Neural cell (in vitro differentiated cells): ENCODE measurements at regions not wholly inside any gene's neighbourhood (a gene's known extent, or its start where the extent isn't known, plus 50 kb on each side); places are given as distances from the start of the nearest gene placed in this dataset.

Experiments used
- H2AFZ ChIP-seq: fragments of 200-600, 300-800 bp; sonication (generic), shearing (Covaris generic); 2 replicates; pipeline ENCODE4 v1.6.0; 2014; ENCODE audit warnings: low read depth, mild to moderate bottlenecking, antibody characterized with exemption, low read length, moderate library complexity
- H3F3A ChIP-seq: fragments of 200-600 bp; shearing (Covaris generic); 2 replicates; pipeline ENCODE4 v1.6.1; 2016; ENCODE audit warnings: mild to moderate bottlenecking, moderate library complexity, mixed read lengths, antibody characterized with exemption, low read length; ENCODE audit not compliant: insufficient read depth, poor library complexity, severe bottlenecking
- H3K27ac ChIP-seq: fragments of 200-600, 300-800 bp; sonication (generic), shearing (Covaris generic); 2 replicates; pipeline ENCODE4 v1.5.1; 2014; ENCODE audit warnings: mild to moderate bottlenecking, low read length, moderate library complexity
- H3K27me3 ChIP-seq: fragments of 300-800, 200-600 bp; sonication (generic), shearing (Covaris generic); 2 replicates; pipeline ENCODE4 v1.6.0; 2014; ENCODE audit warnings: mild to moderate bottlenecking, low read depth, low read length, moderate library complexity; ENCODE audit not compliant: insufficient read depth
- H3K36me3 ChIP-seq: fragments of 300-800, 200-600 bp; sonication (generic), shearing (Covaris generic); 2 replicates; pipeline ENCODE4 v1.5.1; 2014; ENCODE audit warnings: mild to moderate bottlenecking, antibody characterized with exemption, low read length, moderate library complexity; ENCODE audit not compliant: insufficient read depth
- H3K4me2 ChIP-seq: fragments of 300-800, 200-600 bp; sonication (generic), shearing (Covaris generic); 2 replicates; pipeline ENCODE4 v1.6.0; 2014; ENCODE audit warnings: mild to moderate bottlenecking, low read length
- H3K4me3 ChIP-seq: fragments of 300-800, 200-600 bp; sonication (generic), shearing (Covaris generic); 2 replicates; pipeline ENCODE4 v1.5.1; 2014; ENCODE audit warnings: mild to moderate bottlenecking, low read length, moderate library complexity
- H3K79me2 ChIP-seq: fragments of 200-600 bp; shearing (Covaris generic); replicated peaks from 2 replicates; pipeline ENCODE4 v1.6.0; 2014; ENCODE audit warnings: mild to moderate bottlenecking, low read length, moderate library complexity; ENCODE audit not compliant: insufficient read depth
- H3K9ac ChIP-seq: fragments of 300-800, 200-600 bp; sonication (generic), shearing (Covaris generic); 2 replicates; pipeline ENCODE4 v1.6.1; 2016; ENCODE audit warnings: mild to moderate bottlenecking, low read length, mixed read lengths
- H3K9me2 ChIP-seq: fragments of 200-600 bp; shearing (Covaris generic); 2 replicates; pipeline ENCODE4 v1.6.1; 2016; ENCODE audit warnings: mild to moderate bottlenecking, low read length, mixed read lengths; ENCODE audit not compliant: insufficient read depth
- H3K9me3 ChIP-seq: fragments of 200-600, 300-800 bp; sonication (generic), shearing (Covaris generic); 2 replicates; pipeline ENCODE4 v1.6.1; 2016; ENCODE audit warnings: mild to moderate bottlenecking, mixed run types, low read length, moderate library complexity, mixed read lengths
- H4K20me1 ChIP-seq: fragments of 200-600 bp; shearing (Covaris generic); 2 replicates; pipeline ENCODE4 v1.6.1; 2016; ENCODE audit warnings: mild to moderate bottlenecking, mixed run types; ENCODE audit not compliant: insufficient read depth
- EP300 ChIP-seq: fragments of 450-650 bp; conservative IDR thresholded peaks from 2 replicates; pipeline ENCODE4 v1.6.1; 2014; ENCODE audit warnings: antibody characterized with exemption, mild to moderate bottlenecking, moderate library complexity; ENCODE audit not compliant: poor library complexity, severe bottlenecking
- EZH2 ChIP-seq: fragments of 200-600, 300-800 bp; shearing (Covaris generic), sonication (generic); IDR thresholded peaks from 2 replicates; pipeline ENCODE4 v1.6.1; 2014; ENCODE audit warnings: antibody characterized with exemption, low read length, borderline replicate concordance, mild to moderate bottlenecking; ENCODE audit not compliant: insufficient read depth, poor library complexity, severe bottlenecking
- MXI1 ChIP-seq: fragments of 450-650 bp; conservative IDR thresholded peaks from 2 replicates; pipeline ENCODE4 v1.6.1; 2014; ENCODE audit warnings: antibody characterized with exemption, mild to moderate bottlenecking; ENCODE audit not compliant: poor library complexity, severe bottlenecking
- POLR2AphosphoS5 ChIP-seq: IDR thresholded peaks from 2 replicates; pipeline ENCODE4 v1.6.1; 2012
- RAD21 ChIP-seq: fragments of 450-650 bp; conservative IDR thresholded peaks from 2 replicates; pipeline ENCODE4 v1.6.1; 2014; ENCODE audit warnings: antibody characterized with exemption, mild to moderate bottlenecking, moderate library complexity
- SMC3 ChIP-seq: fragments of 450-650 bp; conservative IDR thresholded peaks from 2 replicates; pipeline ENCODE4 v1.6.1; 2014; ENCODE audit warnings: antibody characterized with exemption, mild to moderate bottlenecking, moderate library complexity; ENCODE audit not compliant: poor library complexity
- TAF1 ChIP-seq: IDR thresholded peaks from 2 replicates; pipeline ENCODE4 v1.6.1; 2012; ENCODE audit warnings: low read depth
- TF ChIP-seq, protein P1 (sequence below): IDR thresholded peaks from 2 replicates; pipeline ENCODE4 v1.6.1; 2012; ENCODE audit warnings: borderline replicate concordance
- TF ChIP-seq, protein P2 (sequence below): fragments of 450-650 bp; IDR thresholded peaks from 2 replicates; pipeline ENCODE4 v1.5.1; 2014; ENCODE audit warnings: antibody characterized with exemption, mild to moderate bottlenecking, moderate library complexity; ENCODE audit not compliant: poor library complexity, severe bottlenecking

DNA sequence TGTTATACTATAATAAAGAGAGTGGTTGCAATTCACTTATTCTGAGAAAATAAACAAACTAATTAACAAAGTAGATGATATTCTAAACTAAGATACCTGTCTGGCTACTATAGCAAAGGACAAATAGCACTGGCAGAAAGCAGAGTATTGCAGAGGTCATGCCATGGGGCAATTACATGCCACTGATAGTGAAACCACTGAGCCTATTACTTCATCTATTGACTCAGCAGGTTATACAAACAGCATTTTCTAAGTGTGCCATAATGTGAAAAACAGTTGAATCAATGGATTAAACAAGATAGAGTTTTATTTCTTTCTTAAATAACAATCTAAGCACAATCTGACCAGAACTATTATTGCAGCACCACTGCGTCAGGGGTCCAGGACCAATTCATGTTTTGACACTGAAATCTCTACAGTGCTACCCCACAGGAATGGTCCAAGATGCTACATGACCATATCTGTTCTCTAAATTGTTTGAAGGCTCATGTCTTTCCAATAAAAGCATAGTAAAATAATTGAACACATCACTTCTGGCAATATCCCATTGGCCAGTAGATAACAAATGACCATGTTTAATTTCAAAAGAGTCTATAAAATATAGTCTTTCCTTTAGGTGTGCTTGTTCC lies 389.5 kb upstream of the GRID2 start:
- Histone ChIP-seq H2AFZ (no peak overlapping the region), H3K27me3 (no peaks in the 10 kb centered on the region), H3K27ac (no peak overlapping the region), H3K4me2 (no peak overlapping the region), H3K9me2 (no peaks in the 10 kb centered on the region), H4K20me1 (no peaks in the 10 kb centered on the region), H3K4me3 (no peak overlapping the region), H3F3A (no peaks in the 10 kb centered on the region), H3K36me3 (no peaks in the 10 kb centered on the region), H3K9ac (no peak overlapping the region), H3K79me2 (no peaks in the 10 kb centered on the region), H3K9me3 (no peaks in the 10 kb centered on the region)
- no peak for TF ChIP-seq EZH2
- TF ChIP-seq TAF1, result no peak
- TF ChIP-seq, protein P1, sequence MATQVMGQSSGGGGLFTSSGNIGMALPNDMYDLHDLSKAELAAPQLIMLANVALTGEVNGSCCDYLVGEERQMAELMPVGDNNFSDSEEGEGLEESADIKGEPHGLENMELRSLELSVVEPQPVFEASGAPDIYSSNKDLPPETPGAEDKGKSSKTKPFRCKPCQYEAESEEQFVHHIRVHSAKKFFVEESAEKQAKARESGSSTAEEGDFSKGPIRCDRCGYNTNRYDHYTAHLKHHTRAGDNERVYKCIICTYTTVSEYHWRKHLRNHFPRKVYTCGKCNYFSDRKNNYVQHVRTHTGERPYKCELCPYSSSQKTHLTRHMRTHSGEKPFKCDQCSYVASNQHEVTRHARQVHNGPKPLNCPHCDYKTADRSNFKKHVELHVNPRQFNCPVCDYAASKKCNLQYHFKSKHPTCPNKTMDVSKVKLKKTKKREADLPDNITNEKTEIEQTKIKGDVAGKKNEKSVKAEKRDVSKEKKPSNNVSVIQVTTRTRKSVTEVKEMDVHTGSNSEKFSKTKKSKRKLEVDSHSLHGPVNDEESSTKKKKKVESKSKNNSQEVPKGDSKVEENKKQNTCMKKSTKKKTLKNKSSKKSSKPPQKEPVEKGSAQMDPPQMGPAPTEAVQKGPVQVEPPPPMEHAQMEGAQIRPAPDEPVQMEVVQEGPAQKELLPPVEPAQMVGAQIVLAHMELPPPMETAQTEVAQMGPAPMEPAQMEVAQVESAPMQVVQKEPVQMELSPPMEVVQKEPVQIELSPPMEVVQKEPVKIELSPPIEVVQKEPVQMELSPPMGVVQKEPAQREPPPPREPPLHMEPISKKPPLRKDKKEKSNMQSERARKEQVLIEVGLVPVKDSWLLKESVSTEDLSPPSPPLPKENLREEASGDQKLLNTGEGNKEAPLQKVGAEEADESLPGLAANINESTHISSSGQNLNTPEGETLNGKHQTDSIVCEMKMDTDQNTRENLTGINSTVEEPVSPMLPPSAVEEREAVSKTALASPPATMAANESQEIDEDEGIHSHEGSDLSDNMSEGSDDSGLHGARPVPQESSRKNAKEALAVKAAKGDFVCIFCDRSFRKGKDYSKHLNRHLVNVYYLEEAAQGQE, result no peak

DNA sequence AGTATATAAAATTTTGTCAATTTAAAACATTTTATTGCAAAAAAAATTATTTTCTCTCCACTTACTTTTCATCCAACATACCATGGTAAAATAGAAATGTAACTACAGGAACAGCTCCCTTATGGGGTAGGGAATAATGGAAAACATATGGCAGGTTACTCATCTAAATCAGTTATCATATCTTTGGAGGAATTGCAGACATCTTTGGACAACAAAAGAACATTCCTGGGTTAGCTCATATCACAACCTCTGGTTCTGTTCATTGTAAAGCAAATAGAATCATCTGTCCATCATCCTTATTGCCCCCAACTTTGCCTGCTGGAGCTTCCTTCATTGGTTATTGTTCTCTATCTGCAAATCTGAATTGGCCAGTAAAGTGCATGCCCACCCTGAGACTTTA lies 387.5 kb upstream of the GRID2 start:
- Histone ChIP-seq H3K27me3 (no peaks in the 10 kb centered on the region), H3K4me3 (no peak overlapping the region)
- TF ChIP-seq TAF1, result no peak
- TF ChIP-seq, protein P2, sequence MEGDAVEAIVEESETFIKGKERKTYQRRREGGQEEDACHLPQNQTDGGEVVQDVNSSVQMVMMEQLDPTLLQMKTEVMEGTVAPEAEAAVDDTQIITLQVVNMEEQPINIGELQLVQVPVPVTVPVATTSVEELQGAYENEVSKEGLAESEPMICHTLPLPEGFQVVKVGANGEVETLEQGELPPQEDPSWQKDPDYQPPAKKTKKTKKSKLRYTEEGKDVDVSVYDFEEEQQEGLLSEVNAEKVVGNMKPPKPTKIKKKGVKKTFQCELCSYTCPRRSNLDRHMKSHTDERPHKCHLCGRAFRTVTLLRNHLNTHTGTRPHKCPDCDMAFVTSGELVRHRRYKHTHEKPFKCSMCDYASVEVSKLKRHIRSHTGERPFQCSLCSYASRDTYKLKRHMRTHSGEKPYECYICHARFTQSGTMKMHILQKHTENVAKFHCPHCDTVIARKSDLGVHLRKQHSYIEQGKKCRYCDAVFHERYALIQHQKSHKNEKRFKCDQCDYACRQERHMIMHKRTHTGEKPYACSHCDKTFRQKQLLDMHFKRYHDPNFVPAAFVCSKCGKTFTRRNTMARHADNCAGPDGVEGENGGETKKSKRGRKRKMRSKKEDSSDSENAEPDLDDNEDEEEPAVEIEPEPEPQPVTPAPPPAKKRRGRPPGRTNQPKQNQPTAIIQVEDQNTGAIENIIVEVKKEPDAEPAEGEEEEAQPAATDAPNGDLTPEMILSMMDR, result no peak
- no peak for TF ChIP-seq SMC3
- TF ChIP-seq, protein P1, result no peak
- TF ChIP-seq MXI1, result no peak
- no peak for TF ChIP-seq EZH2
- no peak for TF ChIP-seq RAD21
- TF ChIP-seq EP300, result no peak
- no peak for TF ChIP-seq POLR2AphosphoS5

More for the DNA sequence above, 387.5 kb upstream of the GRID2 start:
- Histone ChIP-seq H3K36me3 (no peaks in the 10 kb centered on the region), H3K9me2 (no peaks in the 10 kb centered on the region), H3K27ac (no peak overlapping the region), H3K4me2 (no peak overlapping the region), H2AFZ (no peak overlapping the region), H4K20me1 (no peaks in the 10 kb centered on the region), H3K9me3 (no peaks in the 10 kb centered on the region), H3K9ac (no peak overlapping the region), H3F3A (no peaks in the 10 kb centered on the region), H3K79me2 (no peaks in the 10 kb centered on the region)
